DOHH2 (cell line): ENCODE measurements at regions not wholly inside any gene's neighbourhood (a gene's known extent, or its start where the extent isn't known, plus 50 kb on each side); places are given as distances from the start of the nearest gene placed in this dataset.

Experiments
- H3F3A ChIP-seq: fragments of 200-600 bp; sonication (generic), shearing (Covaris generic); 2 replicates; pipeline ENCODE4 v1.6.0; 2016; ENCODE audit warnings: antibody characterized with exemption, mild to moderate bottlenecking; ENCODE audit not compliant: control insufficient read depth, insufficient read depth
- H3K27ac ChIP-seq: fragments of 200-600 bp; sonication (generic); 2 replicates; pipeline ENCODE4 v1.5.1; 2014; ENCODE audit warnings: low read depth, mild to moderate bottlenecking, low read length, moderate library complexity
- H3K27me3 ChIP-seq: fragments of 200-600 bp; sonication (generic); 2 replicates; pipeline ENCODE4 v1.6.1; 2014; ENCODE audit warnings: mild to moderate bottlenecking, low read length, mixed read lengths; ENCODE audit not compliant: control insufficient read depth
- H3K36me3 ChIP-seq: fragments of 200-600 bp; sonication (generic); 2 replicates; pipeline ENCODE4 v1.6.1; 2014; ENCODE audit warnings: mild to moderate bottlenecking, low read length, moderate library complexity, mixed read lengths; ENCODE audit not compliant: control insufficient read depth
- H3K4me1 ChIP-seq: fragments of 200-600 bp; sonication (generic); 2 replicates; pipeline ENCODE4 v1.6.1; 2014; ENCODE audit warnings: mild to moderate bottlenecking, low read length, mixed read lengths; ENCODE audit not compliant: control insufficient read depth
- H3K4me2 ChIP-seq: fragments of 200-600 bp; sonication (generic); 2 replicates; pipeline ENCODE4 v1.6.0; 2014; ENCODE audit warnings: mild to moderate bottlenecking, low read length, moderate library complexity
- H3K4me3 ChIP-seq: fragments of 200-600 bp; sonication (generic); 2 replicates; pipeline ENCODE4 v1.5.1; 2014; ENCODE audit warnings: mild to moderate bottlenecking, low read length, mixed read lengths
- H3K79me2 ChIP-seq: fragments of 200-600 bp; sonication (generic); 2 replicates; pipeline ENCODE4 v1.6.1; 2014; ENCODE audit warnings: mild to moderate bottlenecking, low read length, mixed read lengths; ENCODE audit not compliant: control insufficient read depth
- H3K9me2 ChIP-seq: fragments of 200-600 bp; sonication (generic); replicated peaks from 2 replicates; pipeline ENCODE4 v1.6.1; 2014; ENCODE audit warnings: mild to moderate bottlenecking, low read length, mixed read lengths; ENCODE audit not compliant: control insufficient read depth
- H3K9me3 ChIP-seq: fragments of 200-600 bp; sonication (generic); 2 replicates; pipeline ENCODE4 v1.6.1; 2014; ENCODE audit warnings: antibody characterized with exemption, low read length, mixed read lengths; ENCODE audit not compliant: control insufficient read depth, insufficient read depth
- H4K20me1 ChIP-seq: fragments of 200-600 bp; sonication (generic); 2 replicates; pipeline ENCODE4 v1.6.0; 2014; ENCODE audit warnings: low read depth, mild to moderate bottlenecking, antibody characterized with exemption, low read length, moderate library complexity; ENCODE audit not compliant: control insufficient read depth, insufficient read depth
- CTCF ChIP-seq: fragments of 200-600 bp; sonication (generic); IDR thresholded peaks from one replicate; pipeline ENCODE4 v1.5.1; 2014; ENCODE audit warnings: antibody characterized with exemption, mild to moderate bottlenecking, low read depth, low read length; ENCODE audit not compliant: poor library complexity, severe bottlenecking
- EZH2phosphoT487 ChIP-seq: fragments of 200-600 bp; sonication (generic); IDR thresholded peaks from 2 replicates; pipeline ENCODE4 v1.6.1; 2017; ENCODE audit warnings: borderline replicate concordance, mild to moderate bottlenecking, antibody characterized with exemption, low read length, moderate library complexity, mixed read lengths

GRCh38 chrX:128870361-128870760, 652.9 kb downstream of the SMARCA1 start:
- Histone ChIP-seq H3K79me2 (no peaks in the 10 kb centered on the region), H3K36me3 (no peaks in the 10 kb centered on the region), H3K4me1 (no peaks in the 10 kb centered on the region), H3K27me3 (no peaks in the 10 kb centered on the region), H3K4me2 (no peak overlapping the region), H3K4me3 (no peak overlapping the region), H3K9me3 (no peaks in the 10 kb centered on the region), H3K9me2 (no peaks in the 10 kb centered on the region), H3F3A (no peaks in the 10 kb centered on the region), H4K20me1 (no peaks in the 10 kb centered on the region), H3K27ac (no peak overlapping the region)
- TF ChIP-seq EZH2phosphoT487, result no peak
- TF ChIP-seq CTCF, result no peak

DNA sequence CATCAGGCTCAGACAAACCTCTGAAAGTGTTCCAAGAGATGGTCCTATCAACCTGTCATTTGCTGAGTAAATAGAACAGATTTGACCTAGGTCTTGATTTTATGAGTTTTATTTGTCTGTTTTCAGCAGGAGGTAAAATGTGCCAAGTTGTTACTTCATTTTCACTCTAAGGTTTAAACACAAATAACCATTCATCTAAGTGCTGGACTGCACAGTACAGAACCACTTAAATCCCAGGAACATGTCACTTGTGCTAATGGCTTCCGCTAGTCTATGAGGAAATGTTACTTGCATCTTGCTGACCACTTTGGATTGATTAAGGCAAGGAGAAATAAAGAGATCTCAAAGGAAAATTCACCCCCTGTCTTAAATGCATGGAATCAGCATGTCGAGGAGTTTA, 660.7 kb downstream of the SMARCA1 start:
- Histone ChIP-seq H3K79me2 (no peaks in the 10 kb centered on the region), H3K27me3 (no peaks in the 10 kb centered on the region), H3K9me3 (no peaks in the 10 kb centered on the region), H3K4me3 (no peak overlapping the region), H3K4me2 (no peak overlapping the region), H3K4me1 (no peaks in the 10 kb centered on the region), H3F3A (no peaks in the 10 kb centered on the region), H3K27ac (no peak overlapping the region), H3K9me2 (no peaks in the 10 kb centered on the region), H4K20me1 (no peaks in the 10 kb centered on the region), H3K36me3 (no peaks in the 10 kb centered on the region)
- TF ChIP-seq CTCF, result no peak
- TF ChIP-seq EZH2phosphoT487, result no peak

- TF ChIP-seq CTCF, result no peak
- no peak for TF ChIP-seq EZH2phosphoT487
- Histone ChIP-seq H3K79me2 (no peaks in the 10 kb centered on the region), H3K27me3 (no peaks in the 10 kb centered on the region), H3K4me2 (no peak overlapping the region), H3F3A (no peaks in the 10 kb centered on the region), H3K9me2 (no peaks in the 10 kb centered on the region), H4K20me1 (no peaks in the 10 kb centered on the region), H3K36me3 (no peaks in the 10 kb centered on the region), H3K9me3 (no peaks in the 10 kb centered on the region), H3K27ac (no peak overlapping the region), H3K4me1 (no peaks in the 10 kb centered on the region), H3K4me3 (no peak overlapping the region)
Observed at GRCh38 chrX:128848374-128848773, 674.9 kb downstream of the SMARCA1 start.

- TF ChIP-seq EZH2phosphoT487 (no peak), CTCF (no peak)
Observed at GRCh38 chrX:128846385-128846784, 676.9 kb downstream of the SMARCA1 start.

More at GRCh38 chrX:128846385-128846784, 676.9 kb downstream of the SMARCA1 start:
- Histone ChIP-seq H3K4me2 (no peak overlapping the region), H3K79me2 (no peaks in the 10 kb centered on the region), H3K27ac (no peak overlapping the region), H4K20me1 (no peaks in the 10 kb centered on the region), H3K9me3 (no peaks in the 10 kb centered on the region), H3K9me2 (no peaks in the 10 kb centered on the region), H3F3A (no peaks in the 10 kb centered on the region), H3K4me3 (no peak overlapping the region), H3K36me3 (no peaks in the 10 kb centered on the region), H3K4me1 (no peaks in the 10 kb centered on the region), H3K27me3 (no peaks in the 10 kb centered on the region)
